Natural killer cell treated with Interleukin-12 subunit alpha and Interleukin-12 subunit beta and Interleukin-15 and Interleukin-18, amount 100 ng/mL, for 72 hours (primary cell): ENCODE measurements at regions not wholly inside any gene's neighbourhood (a gene's known extent, or its start where the extent isn't known, plus 50 kb on each side); places are given as distances from the start of the nearest gene placed in this dataset.

Experiments
- ATAC-seq, 2 donors: fragments of 150-1000 bp; cut with Tn5 transposase in 1 of 2; sonication (Bioruptor Pico), chemical (Tn5 transposase) in 1 of 2; 2 replicates each; pipeline ENCODE4 v1.10.0; 2021
- DNase-seq: peaks from one replicate; pipeline ENCODE4 v3.0.0; 2022; ENCODE audit warnings: low spot score
- H3K27ac Mint-ChIP-seq, 2 donors: 1 replicate in 1 of 2; 2 replicates in 1 of 2; pipeline ENCODE4 v1.8.0; 2022; ENCODE audit warnings: mixed read lengths in 2 of 2, mild to moderate bottlenecking in 1 of 2, moderate library complexity in 1 of 2
- H3K27me3 Mint-ChIP-seq, 2 donors: 1 replicate in 1 of 2; 2 replicates in 1 of 2; pipeline ENCODE4 v1.8.0; 2022; ENCODE audit warnings: mixed read lengths in 2 of 2
- H3K36me3 Mint-ChIP-seq: one replicate; pipeline ENCODE4 v1.8.0; 2022; ENCODE audit warnings: mixed read lengths
- H3K4me1 Mint-ChIP-seq, 2 donors: 1 replicate in 1 of 2; 2 replicates in 1 of 2; pipeline ENCODE4 v1.8.0; 2022; ENCODE audit warnings: low read depth in 2 of 2, mixed read lengths in 2 of 2, mild to moderate bottlenecking in 1 of 2
- H3K4me3 Mint-ChIP-seq: one replicate; pipeline ENCODE4 v1.8.0; 2022; ENCODE audit warnings: mixed read lengths
- H3K9me3 Mint-ChIP-seq: 2 replicates; pipeline ENCODE4 v1.8.0; 2022; ENCODE audit warnings: mixed read lengths

- H3K27me3 Mint-ChIP-seq: no peaks in the 10 kb centered on the region
- H3K4me1 Mint-ChIP-seq: no peaks in the 10 kb centered on the region
- DNase-seq (no peak), ATAC-seq (no peak)
- no peak overlapping the region for H3K4me3 Mint-ChIP-seq
- H3K9me3 Mint-ChIP-seq: peaks cover under 1% of the 10 kb centered on the region
- peaks cover 1% of the 10 kb centered on the region for H3K36me3 Mint-ChIP-seq
- no peak overlapping the region for H3K27ac Mint-ChIP-seq
Observed at GRCh38 chr1:82215056-82215852, 414.5 kb downstream of the ADGRL2 start.

- Mint-ChIP-seq H3K4me1 (no peaks in the 10 kb centered on the region), H3K27ac (no peak overlapping the region), H3K27me3 (no peaks in the 10 kb centered on the region), H3K4me3 (no peak overlapping the region), H3K9me3 (no peaks in the 10 kb centered on the region), H3K36me3 (no peaks in the 10 kb centered on the region)
- ATAC-seq (no peak), DNase-seq (no peak)
Observed at GRCh38 chr1:82214606-82215005, 413.9 kb downstream of the ADGRL2 start.

- H3K27me3 Mint-ChIP-seq: no peaks in the 10 kb centered on the region
- H3K4me1 Mint-ChIP-seq: no peaks in the 10 kb centered on the region
- peaks cover 5% of the 10 kb centered on the region for H3K9me3 Mint-ChIP-seq
- no peak overlapping the region for H3K4me3 Mint-ChIP-seq
- DNase-seq: no peak
- H3K36me3 Mint-ChIP-seq: no peaks in the 10 kb centered on the region
- ATAC-seq: no peak
- H3K27ac Mint-ChIP-seq: no peak overlapping the region
Observed at GRCh38 chr1:82197606-82198005, 396.9 kb downstream of the ADGRL2 start.

GRCh38 chr1:82195245-82195644 lies 394.5 kb downstream of the ADGRL2 start:
- no peak for DNase-seq
- H3K36me3 Mint-ChIP-seq: no peaks in the 10 kb centered on the region
- no peak overlapping the region for H3K4me3 Mint-ChIP-seq
- H3K27ac Mint-ChIP-seq: no peak overlapping the region
- no peaks in the 10 kb centered on the region for H3K27me3 Mint-ChIP-seq
- no peak for ATAC-seq
- H3K9me3 Mint-ChIP-seq: peaks cover 8% of the 10 kb centered on the region
- H3K4me1 Mint-ChIP-seq: no peaks in the 10 kb centered on the region

- no peak overlapping the region for H3K4me3 Mint-ChIP-seq
Observed at GRCh38 chr1:82185084-82185483, 384.4 kb downstream of the ADGRL2 start.

GRCh38 chr1:82181846-82182245 lies 381.1 kb downstream of the ADGRL2 start:
- Mint-ChIP-seq H3K4me3 (no peak overlapping the region), H3K27me3 (no peaks in the 10 kb centered on the region), H3K4me1 (peaks cover 0 to 2% of the 10 kb centered on the region in 2 donors), H3K9me3 (peaks cover 4% of the 10 kb centered on the region), H3K36me3 (no peaks in the 10 kb centered on the region), H3K27ac (no peak overlapping the region)
- ATAC-seq (no peak), DNase-seq (no peak)

More at GRCh38 chr1:82185084-82185483, 384.4 kb downstream of the ADGRL2 start:
- ATAC-seq (no peak), DNase-seq (no peak)
- peaks cover 4% of the 10 kb centered on the region for H3K9me3 Mint-ChIP-seq
- no peaks in the 10 kb centered on the region for H3K27me3 Mint-ChIP-seq
- no peak overlapping the region for H3K27ac Mint-ChIP-seq
- no peaks in the 10 kb centered on the region for H3K4me1 Mint-ChIP-seq
- H3K36me3 Mint-ChIP-seq: no peaks in the 10 kb centered on the region

- Mint-ChIP-seq H3K27me3 (no peaks in the 10 kb centered on the region), H3K4me3 (no peak overlapping the region), H3K27ac (no peak overlapping the region), H3K4me1 (peaks cover 0 to 2% of the 10 kb centered on the region in 2 donors), H3K9me3 (no peaks in the 10 kb centered on the region), H3K36me3 (no peaks in the 10 kb centered on the region)
- ATAC-seq: no peak
- no peak for DNase-seq
Observed at GRCh38 chr1:82179131-82179530, 378.4 kb downstream of the ADGRL2 start.

- ATAC-seq (no peak), DNase-seq (no peak)
- Mint-ChIP-seq H3K36me3 (no peaks in the 10 kb centered on the region), H3K4me1 (peaks cover 0 to 2% of the 10 kb centered on the region in 2 donors), H3K27ac (no peak overlapping the region), H3K9me3 (peaks cover 6% of the 10 kb centered on the region), H3K27me3 (no peaks in the 10 kb centered on the region), H3K4me3 (no peak overlapping the region)
Observed at GRCh38 chr1:82177192-82177591, 376.5 kb downstream of the ADGRL2 start.

GRCh38 chr1:82171955-82172354 lies 371.2 kb downstream of the ADGRL2 start:
- no peak overlapping the region for H3K27ac Mint-ChIP-seq

GRCh38 chr1:82168482-82168881 lies 367.7 kb downstream of the ADGRL2 start:
- Mint-ChIP-seq H3K4me3 (no peak overlapping the region), H3K4me1 (no peaks in the 10 kb centered on the region), H3K36me3 (no peaks in the 10 kb centered on the region), H3K27ac (no peak overlapping the region), H3K27me3 (no peaks in the 10 kb centered on the region), H3K9me3 (peaks cover 3% of the 10 kb centered on the region)
- DNase-seq: no peak
- ATAC-seq: no peak

More at GRCh38 chr1:82171955-82172354, 371.2 kb downstream of the ADGRL2 start:
- Mint-ChIP-seq H3K9me3 (peaks cover 6% of the 10 kb centered on the region), H3K4me3 (no peak overlapping the region), H3K27me3 (no peaks in the 10 kb centered on the region), H3K36me3 (no peaks in the 10 kb centered on the region), H3K4me1 (no peaks in the 10 kb centered on the region)
- no peak for DNase-seq
- ATAC-seq: no peak

- no peaks in the 10 kb centered on the region for H3K36me3 Mint-ChIP-seq
- no peak for DNase-seq
- no peak overlapping the region for H3K27ac Mint-ChIP-seq
- no peak for ATAC-seq
- H3K4me1 Mint-ChIP-seq: peaks cover 13 to 20% of the 10 kb centered on the region in 2 donors
- H3K4me3 Mint-ChIP-seq: no peak overlapping the region
- no peaks in the 10 kb centered on the region for H3K9me3 Mint-ChIP-seq
- H3K27me3 Mint-ChIP-seq: no peaks in the 10 kb centered on the region
Observed at GRCh38 chr1:82165304-82165703, 364.6 kb downstream of the ADGRL2 start.

- no peaks in the 10 kb centered on the region for H3K9me3 Mint-ChIP-seq
- no peaks in the 10 kb centered on the region for H3K36me3 Mint-ChIP-seq
- peak overlapping the region; percentile 59 for H3K4me3 Mint-ChIP-seq
- DNase-seq (no peak), ATAC-seq (no peak)
- no peak overlapping the region for H3K27ac Mint-ChIP-seq
- H3K4me1 Mint-ChIP-seq: peaks cover 13 to 20% of the 10 kb centered on the region in 2 donors
- no peaks in the 10 kb centered on the region for H3K27me3 Mint-ChIP-seq
Observed at GRCh38 chr1:82162486-82163420, 362.0 kb downstream of the ADGRL2 start.

GRCh38 chr1:82161700-82162141 lies 361.0 kb downstream of the ADGRL2 start:
- Mint-ChIP-seq H3K36me3 (no peaks in the 10 kb centered on the region), H3K27me3 (no peaks in the 10 kb centered on the region), H3K4me1 (peaks cover 13 to 20% of the 10 kb centered on the region in 2 donors), H3K9me3 (no peaks in the 10 kb centered on the region), H3K4me3 (peak overlapping the region; percentile 59), H3K27ac (peak overlapping the region in 1 of 2 donors; percentile 79)
- ATAC-seq: peak; percentile 53 to 69
- DNase-seq: no peak

GRCh38 chr1:82160903-82161302 lies 360.2 kb downstream of the ADGRL2 start:
- DNase-seq (no peak), ATAC-seq (no peak)
- Mint-ChIP-seq H3K27me3 (no peaks in the 10 kb centered on the region), H3K27ac (no peak overlapping the region), H3K36me3 (peaks cover 3% of the 10 kb centered on the region), H3K4me1 (peaks cover 16 to 23% of the 10 kb centered on the region in 2 donors), H3K4me3 (no peak overlapping the region), H3K9me3 (peaks cover 3% of the 10 kb centered on the region)
